ENCODE measurements at regions not wholly inside any gene's neighbourhood (a gene's known extent, or its start where the extent isn't known, plus 50 kb on each side); places are given as distances from the start of the nearest gene placed in this dataset.

- Histone ChIP-seq H3K9me3 (replicated peaks in 1 of 2; ENCODE audit: control insufficient read depth in 1 of 2, insufficient read depth in 1 of 2, low read length in 2 of 2) (no peaks in the 10 kb centered on the region), H2AFZ (ENCODE audit: insufficient read depth, low read depth, low read length, poor library complexity, severe bottlenecking) (no peak overlapping the region), H3K27ac (ENCODE audit: low read depth in 1 of 2, low read length in 2 of 2) (no peak overlapping the region), H3K27me3 (ENCODE audit: control insufficient read depth in 2 of 2, insufficient read depth in 2 of 2, low read length in 2 of 2) (no peaks in the 10 kb centered on the region), H3K4me1 (ENCODE audit: control insufficient read depth in 1 of 2, insufficient read depth in 2 of 2, low read length in 2 of 2) (no peaks in the 10 kb centered on the region), H3K9ac (ENCODE audit: insufficient read depth, low read length, poor library complexity, severe bottlenecking) (no peak overlapping the region), H4K20me1 (ENCODE audit: insufficient read depth, low read length) (no peaks in the 10 kb centered on the region), H3K4me3 (replicated peaks in 1 of 3; ENCODE audit: low read depth in 2 of 3, low read length in 3 of 3) (no peak overlapping the region), H3K79me2 (ENCODE audit: insufficient read depth, low read length) (no peaks in the 10 kb centered on the region), H3K4me2 (replicated peaks; ENCODE audit: extremely low read depth, low read length, poor library complexity, severe bottlenecking) (no peak overlapping the region), H3K36me3 (replicated peaks in 1 of 2; ENCODE audit: control insufficient read depth in 1 of 2, insufficient read depth in 2 of 2, low read length in 2 of 2) (no peaks in the 10 kb centered on the region)
- TF ChIP-seq CTCF (IDR thresholded peaks at IDR 0.05), result no peak
- Mint-ChIP-seq H3K4me3 (no peak overlapping the region), H3K27me3 (ENCODE audit: low read depth in 3 of 3) (peaks cover 0 to 4% (median 2%) of the 10 kb centered on the region in 3 donors), H3K27ac (no peak overlapping the region), H3K9me3 (peaks cover 0 to 7% (median 1%) of the 10 kb centered on the region in 7 donors), H3K4me1 (no peaks in the 10 kb centered on the region), H3K36me3 (no peaks in the 10 kb centered on the region)
- intact Hi-C loops (cut with micrococcal nuclease), result no loop called here
- 86% methylated on average over 2 of the region's 5 CpGs for WGBS (ENCODE audit: insufficient coverage)
- no peak for DNase-seq
These were observed 394.0 kb upstream of the FZD8 start for GRCh38 chr10:36036137-36036536.

GRCh38 chr10:36033808-36034207 is 391.7 kb upstream of the FZD8 start:
- H3K79me2 ChIP-seq (ENCODE audit: insufficient read depth, low read length), result no peaks in the 10 kb centered on the region
- Mint-ChIP-seq H3K4me1 (no peaks in the 10 kb centered on the region), H3K9me3 (peaks cover 0 to 4% (median 1%) of the 10 kb centered on the region in 7 donors), H3K27ac (no peak overlapping the region), H3K4me3 (no peak overlapping the region), H3K36me3 (no peaks in the 10 kb centered on the region), H3K27me3 (ENCODE audit: low read depth in 3 of 3) (peaks cover 0 to 4% (median 2%) of the 10 kb centered on the region in 3 donors)
- no peak overlapping the region for H3K27ac ChIP-seq (ENCODE audit: low read depth in 1 of 2, low read length in 2 of 2)
- intact Hi-C loops (cut with micrococcal nuclease), result no loop called here
- H3K27me3 ChIP-seq (ENCODE audit: control insufficient read depth in 2 of 2, insufficient read depth in 2 of 2, low read length in 2 of 2), result no peaks in the 10 kb centered on the region
- no peak overlapping the region for H3K4me3 ChIP-seq (replicated peaks in 1 of 3; ENCODE audit: low read depth in 2 of 3, low read length in 3 of 3)
- no peak for DNase-seq
- H3K9me3 ChIP-seq (replicated peaks in 1 of 2; ENCODE audit: control insufficient read depth in 1 of 2, insufficient read depth in 1 of 2, low read length in 2 of 2), result no peaks in the 10 kb centered on the region
- no peaks in the 10 kb centered on the region for H4K20me1 ChIP-seq (ENCODE audit: insufficient read depth, low read length)
- H2AFZ ChIP-seq (ENCODE audit: insufficient read depth, low read depth, low read length, poor library complexity, severe bottlenecking), result no peak overlapping the region
- H3K4me2 ChIP-seq (replicated peaks; ENCODE audit: extremely low read depth, low read length, poor library complexity, severe bottlenecking), result no peak overlapping the region
- TF ChIP-seq CTCF (IDR thresholded peaks at IDR 0.05), result no peak
- no peak overlapping the region for H3K9ac ChIP-seq (ENCODE audit: insufficient read depth, low read length, poor library complexity, severe bottlenecking)
- H3K36me3 ChIP-seq (replicated peaks in 1 of 2; ENCODE audit: control insufficient read depth in 1 of 2, insufficient read depth in 2 of 2, low read length in 2 of 2), result no peaks in the 10 kb centered on the region
- H3K4me1 ChIP-seq (ENCODE audit: control insufficient read depth in 1 of 2, insufficient read depth in 2 of 2, low read length in 2 of 2), result no peaks in the 10 kb centered on the region
